ENCODE measurements at regions not wholly inside any gene's neighbourhood (a gene's known extent, or its start where the extent isn't known, plus 50 kb on each side); places are given as distances from the start of the nearest gene placed in this dataset.
"Not testable (repeated sequence)": the region's sequence is repeated elsewhere in the genome, so short reads cannot be mapped to it uniquely, and the experiment has no call there.

- intact Hi-C loops (cut with DNase I; ENCODE audit: low total_unique reads); H3K4me3 ChIP-seq (ENCODE audit: low read depth, poor library complexity, severe bottlenecking); DNase-seq (ENCODE audit: low spot score in 2 of 2): not testable (repeated sequence)
- no CpG with 5 or more reads among the region's 33 CpGs for WGBS, 2 donors
Observed at GRCh38 chr1:610538-610937, 75.9 kb downstream of the OR4F16 start.

DNA sequence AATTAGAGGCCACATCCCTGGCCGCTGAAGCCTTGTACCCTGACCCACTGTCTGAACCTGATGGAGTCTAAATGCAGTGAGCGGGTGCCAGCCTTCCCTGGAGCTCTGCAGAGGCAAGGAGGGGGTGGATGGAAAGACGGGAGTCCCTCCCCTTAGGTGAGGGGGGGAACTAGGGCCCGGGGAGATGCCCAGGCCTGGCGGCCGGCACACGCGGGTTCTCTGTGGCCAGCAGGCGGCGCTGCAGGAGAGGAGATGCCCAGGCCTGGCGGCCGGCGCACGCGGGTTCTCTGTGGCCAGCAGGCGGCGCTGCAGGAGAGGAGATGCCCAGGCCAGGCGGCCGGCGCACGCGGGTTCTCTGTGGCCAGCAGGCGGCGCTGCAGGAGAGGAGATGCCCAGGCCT is 77.3 kb downstream of the OR4F16 start:
- no CpG with 5 or more reads among the region's 24 CpGs for WGBS, 2 donors
- H3K4me3 ChIP-seq (ENCODE audit: low read depth, poor library complexity, severe bottlenecking); intact Hi-C loops (cut with DNase I; ENCODE audit: low total_unique reads); DNase-seq (ENCODE audit: low spot score in 2 of 2): not testable (repeated sequence)

- intact Hi-C loops (cut with DNase I; ENCODE audit: low total_unique reads) = not testable (repeated sequence)
- 47 to 58% methylated on average over 9 to 27 of the region's 27 CpGs for WGBS, 2 donors
- peak in 1 of 2 donors; percentile 72 for DNase-seq (ENCODE audit: low spot score in 2 of 2)
Observed at GRCh38 chr1:605279-605678, 81.2 kb downstream of the OR4F16 start.

DNA sequence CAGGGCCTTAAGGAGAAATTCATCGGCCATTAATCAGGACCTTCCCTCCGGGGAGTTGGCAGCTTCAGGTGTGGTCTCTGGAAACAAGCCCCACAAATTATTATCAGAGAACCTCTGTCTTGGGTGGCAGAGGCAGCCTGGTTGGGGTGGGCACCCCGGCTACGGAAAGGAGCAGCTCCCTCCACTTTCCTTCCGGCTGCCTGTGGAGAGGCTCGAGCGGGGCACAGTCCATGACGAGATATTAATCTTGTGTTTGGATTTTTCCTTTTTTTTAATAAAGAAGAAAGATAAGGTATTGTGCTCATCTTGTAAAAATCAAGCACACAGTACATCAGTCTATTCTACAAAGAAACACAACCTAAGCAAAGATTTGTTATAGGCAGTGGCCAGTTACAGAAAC is 98.2 kb downstream of the OR4F16 start:
- intact Hi-C loops (cut with DNase I; ENCODE audit: low total_unique reads); DNase-seq (ENCODE audit: low spot score in 2 of 2): not testable (repeated sequence)
- 80% methylated on average over 6 of the region's 8 CpGs; no CpG with 5 or more reads in 1 of the 2 donors for WGBS, 2 donors

More at GRCh38 chr1:605279-605678, 81.2 kb downstream of the OR4F16 start:
- H3K4me3 ChIP-seq (ENCODE audit: low read depth, poor library complexity, severe bottlenecking) = not testable (repeated sequence)

DNA sequence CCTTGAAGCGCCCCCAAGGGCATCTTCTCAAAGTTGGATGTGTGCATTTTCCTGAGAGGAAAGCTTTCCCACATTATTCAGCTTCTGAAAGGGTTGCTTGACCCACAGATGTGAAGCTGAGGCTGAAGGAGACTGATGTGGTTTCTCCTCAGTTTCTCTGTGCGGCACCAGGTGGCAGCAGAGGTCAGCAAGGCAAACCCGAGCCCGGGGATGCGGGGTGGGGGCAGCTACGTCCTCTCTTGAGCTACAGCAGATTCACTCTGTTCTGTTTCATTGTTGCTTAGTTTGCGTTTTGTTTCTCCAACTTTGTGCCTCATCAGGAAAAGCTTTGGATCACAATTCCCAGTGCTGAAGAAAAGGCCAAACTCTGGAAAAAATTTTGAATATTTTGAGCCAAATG is 100.5 kb downstream of the OR4F16 start:
- intact Hi-C loops (cut with DNase I; ENCODE audit: low total_unique reads); H3K4me3 ChIP-seq (ENCODE audit: low read depth, poor library complexity, severe bottlenecking): not testable (repeated sequence)
- DNase-seq (ENCODE audit: low spot score in 2 of 2) = peak; percentile 33 to 90
- no CpG with 5 or more reads among the region's 7 CpGs for WGBS, 2 donors

More for the DNA sequence above, 98.2 kb downstream of the OR4F16 start:
- H3K4me3 ChIP-seq (ENCODE audit: low read depth, poor library complexity, severe bottlenecking) = not testable (repeated sequence)
